SK-N-SH treated with all-trans-retinoic acid at 6 μM for 48 hours (cell line): ENCODE measurements at regions not wholly inside any gene's neighbourhood (a gene's known extent, or its start where the extent isn't known, plus 50 kb on each side); places are given as distances from the start of the nearest gene placed in this dataset.

Source experiments
- ATAC-seq: fragments of 200-7000 bp; cut with Tn5 transposase; 3 replicates; pipeline ENCODE4 v1.9.1; 2020; ENCODE audit warnings: mild to moderate bottlenecking, moderate library complexity
- ARNTL ChIP-seq: fragments of 450-650 bp; formaldehyde crosslinking; IDR thresholded peaks from 2 replicates; pipeline ENCODE4 v1.5.0; 2020; ENCODE audit warnings: low read depth, mild to moderate bottlenecking, moderate library complexity, borderline replicate concordance
- BACH2 ChIP-seq: fragments of 250-450 bp; sonication (Bioruptor Pico); IDR thresholded peaks from 2 replicates; pipeline ENCODE4 v1.9.0; 2021; ENCODE audit warnings: mild to moderate bottlenecking, borderline replicate concordance
- CREB5 ChIP-seq: fragments of 250-450 bp; sonication (Bioruptor Pico); IDR thresholded peaks from 2 replicates; pipeline ENCODE4 v1.5.1; 2020; ENCODE audit warnings: low read depth, mild to moderate bottlenecking, moderate library complexity
- CSDC2 ChIP-seq: fragments of 250-450 bp; sonication (Bioruptor Pico); IDR thresholded peaks from 2 replicates; pipeline ENCODE4 v1.5.0; 2020; ENCODE audit warnings: mild to moderate bottlenecking, moderate library complexity
- ESRRG ChIP-seq: fragments of 250-450 bp; sonication (Bioruptor Pico); IDR thresholded peaks from 2 replicates; pipeline ENCODE4 v1.6.1; 2021; ENCODE audit warnings: mild to moderate bottlenecking
- GLIS3 ChIP-seq: fragments of 250-450 bp; sonication (Bioruptor Pico); IDR thresholded peaks from 2 replicates; pipeline ENCODE4 v1.5.0; 2020; ENCODE audit warnings: mild to moderate bottlenecking, moderate library complexity
- OSR1 ChIP-seq: fragments of 250-450 bp; sonication (Bioruptor Pico); IDR thresholded peaks from 2 replicates; pipeline ENCODE4 v1.8.0; 2022; ENCODE audit warnings: moderate library complexity, mild to moderate bottlenecking, inconsistent platforms
- PATZ1 ChIP-seq: fragments of 250-450 bp; sonication (Bioruptor Pico); IDR thresholded peaks from 2 replicates; pipeline ENCODE4 v1.8.0; 2020; ENCODE audit warnings: mild to moderate bottlenecking, moderate library complexity, borderline replicate concordance
- PPARA ChIP-seq: fragments of 250-450 bp; sonication (Bioruptor Pico); IDR thresholded peaks from 2 replicates; pipeline ENCODE4 v1.5.0; 2020; ENCODE audit warnings: mild to moderate bottlenecking, borderline replicate concordance
- RARB ChIP-seq: fragments of 250-450 bp; sonication (Bioruptor Pico); IDR thresholded peaks from 2 replicates; pipeline ENCODE4 v1.8.0; 2021; ENCODE audit warnings: mild to moderate bottlenecking, moderate library complexity
- SNAI2 ChIP-seq: fragments of 250-450 bp; sonication (Bioruptor Pico); IDR thresholded peaks from 2 replicates; pipeline ENCODE4 v1.5.0; 2020; ENCODE audit warnings: mild to moderate bottlenecking, moderate library complexity
- TCF4 ChIP-seq: fragments of 250-450 bp; sonication (Bioruptor Pico); IDR thresholded peaks from 2 replicates; pipeline ENCODE4 v1.8.0; 2021; ENCODE audit warnings: mild to moderate bottlenecking, moderate library complexity, borderline replicate concordance
- TOX ChIP-seq: fragments of 250-450 bp; sonication (Bioruptor Pico); IDR thresholded peaks from 2 replicates; pipeline ENCODE4 v1.8.0; 2021; ENCODE audit warnings: mild to moderate bottlenecking, moderate library complexity, borderline replicate concordance
- ZC3H10 ChIP-seq: fragments of 250-450 bp; sonication (Bioruptor Pico); IDR thresholded peaks from 2 replicates; pipeline ENCODE4 v1.5.1; 2021; ENCODE audit warnings: mild to moderate bottlenecking, moderate library complexity
- ZFP3 ChIP-seq: fragments of 250-450 bp; sonication (Bioruptor Pico); IDR thresholded peaks from 2 replicates; pipeline ENCODE4 v1.5.0; 2020; ENCODE audit warnings: mild to moderate bottlenecking, moderate library complexity
- ZFP30 ChIP-seq: fragments of 450-650 bp; formaldehyde crosslinking; IDR thresholded peaks from 2 replicates; pipeline ENCODE4 v1.5.0; 2022; ENCODE audit warnings: mild to moderate bottlenecking, moderate library complexity
- ZNF565 ChIP-seq: fragments of 450-650 bp; formaldehyde crosslinking; conservative IDR thresholded peaks from 2 replicates; pipeline ENCODE4 v1.5.0; 2020; ENCODE audit warnings: low read depth, mild to moderate bottlenecking, moderate library complexity
- ZNF70 ChIP-seq: fragments of 450-650 bp; formaldehyde crosslinking; IDR thresholded peaks from 2 replicates; pipeline ENCODE4 v1.5.0; 2020; ENCODE audit warnings: mild to moderate bottlenecking, moderate library complexity
- ZNF8 ChIP-seq: fragments of 450-650 bp; formaldehyde crosslinking; IDR thresholded peaks from 2 replicates; pipeline ENCODE4 v1.5.0; 2020; ENCODE audit warnings: mild to moderate bottlenecking, moderate library complexity
- TF ChIP-seq, protein P1 (sequence below): fragments of 250-450 bp; sonication (Bioruptor Pico); IDR thresholded peaks from 2 replicates; pipeline ENCODE4 v1.5.1; 2021; ENCODE audit warnings: mild to moderate bottlenecking, moderate library complexity
- TF ChIP-seq, protein P2 (sequence below): fragments of 250-450 bp; sonication (Bioruptor Pico); IDR thresholded peaks from 2 replicates; pipeline ENCODE4 v1.8.0; 2021; ENCODE audit warnings: low read depth, mild to moderate bottlenecking, moderate library complexity, borderline replicate concordance

GRCh38 chr21:16777041-16777720 is 735.7 kb upstream of the CXADR start:
- TF ChIP-seq, protein P1, sequence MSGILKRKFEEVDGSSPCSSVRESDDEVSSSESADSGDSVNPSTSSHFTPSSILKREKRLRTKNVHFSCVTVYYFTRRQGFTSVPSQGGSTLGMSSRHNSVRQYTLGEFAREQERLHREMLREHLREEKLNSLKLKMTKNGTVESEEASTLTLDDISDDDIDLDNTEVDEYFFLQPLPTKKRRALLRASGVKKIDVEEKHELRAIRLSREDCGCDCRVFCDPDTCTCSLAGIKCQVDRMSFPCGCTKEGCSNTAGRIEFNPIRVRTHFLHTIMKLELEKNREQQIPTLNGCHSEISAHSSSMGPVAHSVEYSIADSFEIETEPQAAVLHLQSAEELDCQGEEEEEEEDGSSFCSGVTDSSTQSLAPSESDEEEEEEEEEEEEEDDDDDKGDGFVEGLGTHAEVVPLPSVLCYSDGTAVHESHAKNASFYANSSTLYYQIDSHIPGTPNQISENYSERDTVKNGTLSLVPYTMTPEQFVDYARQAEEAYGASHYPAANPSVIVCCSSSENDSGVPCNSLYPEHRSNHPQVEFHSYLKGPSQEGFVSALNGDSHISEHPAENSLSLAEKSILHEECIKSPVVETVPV (CRISPR knock-in tag), result no peak
- TF ChIP-seq TCF4 (CRISPR knock-in tag) (no peak), ZFP3 (CRISPR knock-in tag) (no peak), OSR1 (CRISPR knock-in tag) (no peak), SNAI2 (CRISPR knock-in tag) (no peak), ZNF70 (CRISPR knock-in tag) (no peak), RARB (CRISPR knock-in tag) (no peak), TOX (CRISPR knock-in tag) (no peak), CSDC2 (CRISPR knock-in tag) (no peak), ZNF565 (CRISPR knock-in tag) (no peak), ZFP30 (CRISPR knock-in tag) (no peak), GLIS3 (CRISPR knock-in tag) (no peak), ZC3H10 (CRISPR knock-in tag) (no peak)
- TF ChIP-seq, protein P2, sequence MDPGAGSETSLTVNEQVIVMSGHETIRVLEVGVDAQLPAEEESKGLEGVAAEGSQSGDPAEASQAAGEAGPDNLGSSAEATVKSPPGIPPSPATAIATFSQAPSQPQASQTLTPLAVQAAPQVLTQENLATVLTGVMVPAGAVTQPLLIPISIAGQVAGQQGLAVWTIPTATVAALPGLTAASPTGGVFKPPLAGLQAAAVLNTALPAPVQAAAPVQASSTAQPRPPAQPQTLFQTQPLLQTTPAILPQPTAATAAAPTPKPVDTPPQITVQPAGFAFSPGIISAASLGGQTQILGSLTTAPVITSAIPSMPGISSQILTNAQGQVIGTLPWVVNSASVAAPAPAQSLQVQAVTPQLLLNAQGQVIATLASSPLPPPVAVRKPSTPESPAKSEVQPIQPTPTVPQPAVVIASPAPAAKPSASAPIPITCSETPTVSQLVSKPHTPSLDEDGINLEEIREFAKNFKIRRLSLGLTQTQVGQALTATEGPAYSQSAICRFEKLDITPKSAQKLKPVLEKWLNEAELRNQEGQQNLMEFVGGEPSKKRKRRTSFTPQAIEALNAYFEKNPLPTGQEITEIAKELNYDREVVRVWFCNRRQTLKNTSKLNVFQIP (CRISPR knock-in tag), result no peak
- no peak for ATAC-seq

GRCh38 chr21:16788584-16788983 is 724.3 kb upstream of the CXADR start:
- TF ChIP-seq ESRRG (CRISPR knock-in tag) (no peak), SNAI2 (CRISPR knock-in tag) (no peak), GLIS3 (CRISPR knock-in tag) (no peak), BACH2 (CRISPR knock-in tag) (no peak), TOX (CRISPR knock-in tag) (no peak), ZNF565 (CRISPR knock-in tag) (no peak), CREB5 (no peak), ZNF70 (CRISPR knock-in tag) (no peak), CSDC2 (CRISPR knock-in tag) (no peak)
- no peak for ATAC-seq

DNA sequence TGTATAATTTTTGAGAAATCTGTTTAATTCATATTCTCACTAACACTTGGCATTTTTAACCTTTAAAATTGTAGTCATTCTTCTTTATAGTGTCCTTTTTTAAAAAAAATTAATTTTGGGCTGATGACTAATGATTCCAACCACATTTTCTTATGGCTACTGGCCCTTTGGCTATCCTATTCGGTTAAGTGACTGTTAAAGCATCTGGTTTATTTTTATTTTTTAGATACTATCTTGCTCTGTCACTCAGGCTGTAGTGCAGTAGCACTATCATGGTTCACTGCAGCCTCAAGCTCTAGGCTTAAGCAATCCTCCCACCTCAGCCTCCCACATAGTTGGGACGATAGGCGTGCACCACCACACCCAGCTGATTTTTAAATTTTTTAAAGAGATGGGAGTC is 723.2 kb upstream of the CXADR start:
- TF ChIP-seq PPARA (CRISPR knock-in tag) (no peak), ZNF8 (CRISPR knock-in tag) (no peak), ZC3H10 (CRISPR knock-in tag) (no peak), OSR1 (CRISPR knock-in tag) (no peak), ZFP3 (CRISPR knock-in tag) (no peak)
- TF ChIP-seq, protein P1 (CRISPR knock-in tag), result no peak
- TF ChIP-seq, all 23 proteins: peak for 0
- no peak for ATAC-seq

DNA sequence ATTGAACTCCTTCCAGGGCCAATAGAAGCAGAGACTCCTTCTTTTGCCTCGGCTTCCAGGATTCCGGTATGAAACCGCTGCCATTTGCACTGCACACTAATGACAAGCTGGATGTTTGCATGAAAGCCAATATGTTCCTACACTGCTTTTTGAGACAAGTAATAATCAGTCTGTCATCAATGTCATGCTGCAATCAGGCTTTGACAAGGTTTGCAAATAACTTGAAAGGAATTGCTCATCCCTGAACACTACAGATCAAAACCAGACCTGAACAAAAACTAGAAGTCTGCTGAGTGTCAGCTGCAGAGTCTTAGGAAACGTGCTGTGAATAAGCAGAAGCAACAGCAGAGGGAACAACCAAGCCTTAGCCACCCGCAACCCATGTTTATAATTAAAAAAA is 720.7 kb upstream of the CXADR start:
- TF ChIP-seq BACH2 (CRISPR knock-in tag) (no peak), SNAI2 (CRISPR knock-in tag) (no peak), ZFP30 (CRISPR knock-in tag) (no peak), ZC3H10 (CRISPR knock-in tag) (no peak), PATZ1 (CRISPR knock-in tag) (no peak), CREB5 (no peak), ARNTL (CRISPR knock-in tag) (no peak), CSDC2 (CRISPR knock-in tag) (no peak)

More for the DNA sequence above, 720.7 kb upstream of the CXADR start:
- ATAC-seq, result no peak
